WTC11 (cell line): ENCODE measurements at regions not wholly inside any gene's neighbourhood (a gene's known extent, or its start where the extent isn't known, plus 50 kb on each side); places are given as distances from the start of the nearest gene placed in this dataset.

Experiments
- ATAC-seq: fragments of 200-7000 bp; cut with Tn5 transposase; 2 replicates; pipeline ENCODE4 v1.10.0; 2021; ENCODE audit warnings: mild to moderate bottlenecking, moderate library complexity
- CTCF ChIA-PET: fragments of 300-600 bp; sonication (Branson Sonifier 250); formaldehyde crosslinking; loops from one replicate; lab custom pipeline; 2021; ENCODE audit warnings: antibody characterized with exemption; lab: Charles Lee
- POLR2A ChIA-PET: fragments of 350-600 bp; sonication (Branson Sonifier 250); formaldehyde crosslinking; loops from one replicate; lab custom pipeline; 2021; ENCODE audit warnings: antibody characterized with exemption; lab: Charles Lee
- DNase-seq: peaks from one replicate; pipeline ENCODE4 v3.0.0; 2021; ENCODE audit warnings: low spot score
- H3K27ac Mint-ChIP-seq: 2 replicates; pipeline ENCODE4 v1.8.0; 2021; ENCODE audit warnings: mixed read lengths
- H3K27me3 Mint-ChIP-seq: 2 replicates; pipeline ENCODE4 v1.8.0; 2021; ENCODE audit warnings: low read depth, mild to moderate bottlenecking, moderate library complexity, mixed read lengths
- H3K36me3 Mint-ChIP-seq: 2 replicates; pipeline ENCODE4 v1.8.0; 2021; ENCODE audit warnings: mixed read lengths
- H3K4me1 Mint-ChIP-seq: 2 replicates; pipeline ENCODE4 v1.8.0; 2022; ENCODE audit warnings: mixed read lengths
- H3K4me3 Mint-ChIP-seq: 2 replicates; pipeline ENCODE4 v1.8.0; 2021; ENCODE audit warnings: mild to moderate bottlenecking, moderate library complexity, mixed read lengths
- H3K9me3 Mint-ChIP-seq: 2 replicates; pipeline ENCODE4 v1.8.0; 2021; ENCODE audit warnings: mixed read lengths
- AFF4 ChIP-seq: sonication (generic); formaldehyde crosslinking; IDR thresholded peaks from 2 replicates; pipeline ENCODE4 v1.8.1; 2023; ENCODE audit warnings: mild to moderate bottlenecking, missing genetic modification reagents, borderline replicate concordance
- ATF2 ChIP-seq: sonication (generic); formaldehyde crosslinking; IDR thresholded peaks from 2 replicates; pipeline ENCODE4 v1.8.1; 2022; ENCODE audit warnings: low read depth, missing genetic modification reagents, borderline replicate concordance
- CREM ChIP-seq: sonication (generic); formaldehyde crosslinking; IDR thresholded peaks from 2 replicates; pipeline ENCODE4 v1.8.1; 2022; ENCODE audit warnings: mild to moderate bottlenecking, missing genetic modification reagents, moderate library complexity
- GABPB1 ChIP-seq: sonication (generic); formaldehyde crosslinking; IDR thresholded peaks from 2 replicates; pipeline ENCODE4 v1.8.1; 2023; ENCODE audit warnings: mild to moderate bottlenecking, missing genetic modification reagents
- HMGA2 ChIP-seq: fragments of 250-450 bp; sonication (Bioruptor Pico); IDR thresholded peaks from 2 replicates; pipeline ENCODE4 v1.4.0; 2021; ENCODE audit warnings: mild to moderate bottlenecking, moderate library complexity
- HMGXB4 ChIP-seq: sonication (generic); formaldehyde crosslinking; IDR thresholded peaks from 2 replicates; pipeline ENCODE4 v1.8.1; 2023; ENCODE audit warnings: mild to moderate bottlenecking, moderate library complexity, missing genetic modification reagents
- IRF2 ChIP-seq: sonication (generic); formaldehyde crosslinking; IDR thresholded peaks from 2 replicates; pipeline ENCODE4 v1.8.0; 2022; ENCODE audit warnings: low read depth, missing genetic modification reagents, borderline replicate concordance
- JUN ChIP-seq: sonication (generic); formaldehyde crosslinking; IDR thresholded peaks from 2 replicates; pipeline ENCODE4 v1.8.0; 2023; ENCODE audit warnings: mild to moderate bottlenecking, missing genetic modification reagents
- MLX ChIP-seq: sonication (generic); formaldehyde crosslinking; IDR thresholded peaks from 2 replicates; pipeline ENCODE4 v1.8.1; 2023; ENCODE audit warnings: mild to moderate bottlenecking, missing genetic modification reagents, moderate library complexity
- MXD4 ChIP-seq: fragments of 250-450 bp; sonication (Bioruptor Pico); IDR thresholded peaks from 2 replicates; pipeline ENCODE4 v1.8.0; 2021; ENCODE audit warnings: mild to moderate bottlenecking, moderate library complexity, borderline replicate concordance
- NFATC4 ChIP-seq: fragments of 250-450 bp; sonication (Bioruptor Pico); IDR thresholded peaks from 2 replicates; pipeline ENCODE4 v1.9.0; 2021; ENCODE audit warnings: mild to moderate bottlenecking
- PREB ChIP-seq: sonication (generic); formaldehyde crosslinking; IDR thresholded peaks from 2 replicates; pipeline ENCODE4 v1.8.1; 2022; ENCODE audit warnings: mild to moderate bottlenecking, missing genetic modification reagents, moderate library complexity, borderline replicate concordance
- PRRX2 ChIP-seq: fragments of 250-450 bp; sonication (Bioruptor Pico); IDR thresholded peaks from 2 replicates; pipeline ENCODE4 v1.8.0; 2021; ENCODE audit warnings: mild to moderate bottlenecking
- TCF7 ChIP-seq: sonication (generic); formaldehyde crosslinking; IDR thresholded peaks from 2 replicates; pipeline ENCODE4 v1.8.0; 2022; ENCODE audit warnings: mild to moderate bottlenecking, low read depth, missing genetic modification reagents, moderate library complexity
- ZBTB21 ChIP-seq: sonication (generic); formaldehyde crosslinking; IDR thresholded peaks from 2 replicates; pipeline ENCODE4 v1.8.1; 2023; ENCODE audit warnings: mild to moderate bottlenecking, missing genetic modification reagents, borderline replicate concordance
- ZNF138 ChIP-seq: sonication (generic); formaldehyde crosslinking; conservative IDR thresholded peaks from 2 replicates; pipeline ENCODE4 v1.8.1; 2022; ENCODE audit warnings: mild to moderate bottlenecking, moderate library complexity, missing genetic modification reagents
- ZNF317 ChIP-seq: sonication (generic); formaldehyde crosslinking; IDR thresholded peaks from 2 replicates; pipeline ENCODE4 v1.8.1; 2023; ENCODE audit warnings: low read depth, mild to moderate bottlenecking, moderate library complexity, missing genetic modification reagents, borderline replicate concordance
- ZNF423 ChIP-seq: fragments of 250-450 bp; sonication (Bioruptor Pico); IDR thresholded peaks from 2 replicates; pipeline ENCODE4 v2.1.2; 2022; ENCODE audit warnings: mild to moderate bottlenecking, moderate library complexity

- CTCF ChIA-PET = no interaction called here
- DNase-seq (peak; percentile 37), ATAC-seq (peak; percentile 70)
- POLR2A ChIA-PET = no interaction called here
- Mint-ChIP-seq H3K9me3 (peaks cover 9% of the 10 kb centered on the region), H3K27me3 (peaks cover 22% of the 10 kb centered on the region), H3K36me3 (no peaks in the 10 kb centered on the region), H3K4me3 (peak overlapping the region; percentile 3; the same call in 1 of the 2 replicates), H3K27ac (no peak overlapping the region), H3K4me1 (peaks cover 30% of the 10 kb centered on the region)
- TF ChIP-seq ZNF423 (peak; percentile 73), GABPB1 (no peak)
Measured at GRCh38 chr22:48147404-48147803, 1385.0 kb downstream of the TBC1D22A start.

- TF ChIP-seq JUN (CRISPR knock-in tag) (no peak), ATF2 (CRISPR knock-in tag) (no peak), HMGXB4 (CRISPR knock-in tag) (no peak), AFF4 (CRISPR knock-in tag) (no peak), CREM (CRISPR knock-in tag) (no peak), ZNF138 (no peak), NFATC4 (CRISPR knock-in tag) (no peak), MLX (CRISPR knock-in tag) (no peak), IRF2 (CRISPR knock-in tag) (no peak)
- TF ChIP-seq, all 79 proteins: peak for 0
- Mint-ChIP-seq H3K9me3 (peaks cover 9% of the 10 kb centered on the region), H3K4me1 (peaks cover 30% of the 10 kb centered on the region), H3K27me3 (peaks cover 22% of the 10 kb centered on the region), H3K4me3 (no peak overlapping the region), H3K36me3 (no peaks in the 10 kb centered on the region), H3K27ac (no peak overlapping the region)
- ChIA-PET POLR2A (no interaction called here), CTCF (no interaction called here)
- DNase-seq (no peak), ATAC-seq (no peak)
Measured at GRCh38 chr22:48146426-48146825, 1384.0 kb downstream of the TBC1D22A start.

GRCh38 chr22:48145738-48146137 is 1383.3 kb downstream of the TBC1D22A start:
- H3K36me3 Mint-ChIP-seq = no peaks in the 10 kb centered on the region
- ChIA-PET POLR2A (no interaction called here), CTCF (no interaction called here)
- H3K9me3 Mint-ChIP-seq = peaks cover 9% of the 10 kb centered on the region
- peaks cover 30% of the 10 kb centered on the region for H3K4me1 Mint-ChIP-seq
- no peak for DNase-seq
- no peak overlapping the region for H3K27ac Mint-ChIP-seq
- no peak for ATAC-seq
- no peak for TF ChIP-seq MXD4
- no peak overlapping the region for H3K4me3 Mint-ChIP-seq
- H3K27me3 Mint-ChIP-seq = peaks cover 22% of the 10 kb centered on the region

- Mint-ChIP-seq H3K27me3 (peaks cover 22% of the 10 kb centered on the region), H3K36me3 (no peaks in the 10 kb centered on the region), H3K27ac (peak overlapping the region; percentile 45; the same call in 1 of the 2 replicates), H3K4me3 (no peak overlapping the region), H3K4me1 (peaks cover 30% of the 10 kb centered on the region), H3K9me3 (peaks cover 9% of the 10 kb centered on the region)
- no peak for ATAC-seq
- POLR2A ChIA-PET = no interaction called here
- CTCF ChIA-PET = no interaction called here
- no peak for DNase-seq
- no peak for TF ChIP-seq ZNF138
- TF ChIP-seq ZNF317 (CRISPR knock-in tag) = no peak
- TF ChIP-seq ZBTB21 (CRISPR knock-in tag) = no peak
- TF ChIP-seq ATF2 (CRISPR knock-in tag) = no peak
- no peak for TF ChIP-seq PRRX2 (CRISPR knock-in tag)
- TF ChIP-seq HMGA2 (CRISPR knock-in tag) = no peak
- no peak for TF ChIP-seq PREB
- TF ChIP-seq TCF7 (CRISPR knock-in tag) = no peak
Measured at GRCh38 chr22:48144318-48144717, 1381.9 kb downstream of the TBC1D22A start.
